Natural killer cell (primary cell): ENCODE measurements at regions not wholly inside any gene's neighbourhood (a gene's known extent, or its start where the extent isn't known, plus 50 kb on each side); places are given as distances from the start of the nearest gene placed in this dataset.

ENCODE experiments used
- ATAC-seq, 3 donors: fragments of 150-1000 bp in 2 of 3; fragments of 200-7000 bp in 1 of 3; cut with Tn5 transposase; 1 replicate in 1 of 3; 2 replicates in 2 of 3; pipeline ENCODE4 v1.10.0; 2021; ENCODE audit warnings: mild to moderate bottlenecking in 2 of 3, moderate library complexity in 2 of 3
- DNase-seq, 2 donors: peaks; one replicate each; pipeline versions ENCODE4 v3.0.0 to v3.0.0-alpha.2; 2013 to 2021; ENCODE audit warnings: mixed read lengths in 1 of 2
- H3K27ac ChIP-seq: one replicate; pipeline ENCODE4 v1.5.1; 2013; ENCODE audit warnings: mild to moderate bottlenecking, low read length
- H3K27me3 ChIP-seq: one replicate; pipeline ENCODE4 v1.6.1; 2013; ENCODE audit warnings: low read length; ENCODE audit not compliant: control insufficient read depth, insufficient read depth
- H3K36me3 ChIP-seq: one replicate; pipeline ENCODE4 v1.6.1; 2013; ENCODE audit warnings: low read length; ENCODE audit not compliant: control insufficient read depth, insufficient read depth
- H3K4me1 ChIP-seq: one replicate; pipeline ENCODE4 v1.6.1; 2013; ENCODE audit warnings: low read length; ENCODE audit not compliant: control insufficient read depth, insufficient read depth
- H3K4me3 ChIP-seq: one replicate; pipeline ENCODE4 v1.5.1; 2013; ENCODE audit warnings: low read length
- H3K9me3 ChIP-seq: one replicate; pipeline ENCODE4 v1.6.1; 2013; ENCODE audit warnings: low read length; ENCODE audit not compliant: control insufficient read depth, insufficient read depth
- H3K27ac Mint-ChIP-seq, 2 donors: one replicate each; pipeline ENCODE4 v1.8.0; 2022; ENCODE audit warnings: mild to moderate bottlenecking in 2 of 2, mixed read lengths in 2 of 2, moderate library complexity in 1 of 2
- H3K27me3 Mint-ChIP-seq, 2 donors: one replicate each; pipeline ENCODE4 v1.8.0; 2022; ENCODE audit warnings: low read depth in 2 of 2, mixed read lengths in 2 of 2
- H3K36me3 Mint-ChIP-seq: one replicate; pipeline ENCODE4 v1.8.0; 2022; ENCODE audit warnings: mixed read lengths
- H3K4me1 Mint-ChIP-seq, 2 donors: one replicate each; pipeline ENCODE4 v1.8.0; 2022; ENCODE audit warnings: mixed read lengths in 2 of 2
- H3K4me3 Mint-ChIP-seq: one replicate; pipeline ENCODE4 v1.8.0; 2022; ENCODE audit warnings: mild to moderate bottlenecking, moderate library complexity, mixed read lengths
- H3K9me3 Mint-ChIP-seq, 2 donors: one replicate each; pipeline ENCODE4 v1.8.0; 2022; ENCODE audit warnings: mixed read lengths in 2 of 2
- WGBS: methylation state at CpG from one replicate; pipeline ENCODE4 v1.1.7; 2013; ENCODE audit warnings: missing lambda C conversion rate; ENCODE audit not compliant: insufficient coverage; 5-methylcytosine and 5-hydroxymethylcytosine counted together
- intact Hi-C: fragments of 100-400 bp; cut with micrococcal nuclease; formaldehyde crosslinking; loops from one replicate; pipeline ENCODE4 v1.14.2; 2022
- TF ChIP-seq, protein P1 (sequence below): fragments of 200-600 bp; IDR thresholded peaks from one replicate; pipeline ENCODE4 v1.8.0; 2022; ENCODE audit warnings: antibody characterized with exemption

DNA sequence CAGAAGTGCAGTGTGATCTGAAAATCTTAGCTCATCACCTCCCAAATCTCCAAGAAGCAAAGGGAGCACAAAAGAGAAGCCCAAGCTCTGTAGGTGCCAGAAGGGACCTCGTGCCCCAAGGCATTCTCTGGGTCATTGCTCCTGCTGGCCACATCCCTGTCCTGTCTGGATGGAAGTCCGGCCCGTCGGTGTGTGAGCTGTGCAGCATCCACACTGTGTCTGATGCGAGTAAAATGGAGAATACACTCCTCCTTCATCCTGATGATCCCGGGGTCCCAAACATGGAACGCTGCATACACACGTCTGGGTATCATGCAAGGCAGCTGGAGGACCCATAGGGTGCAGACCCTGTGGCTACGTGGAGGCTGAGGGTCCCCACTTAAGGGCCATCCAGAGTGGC, 851.4 kb downstream of the GALR1 start:
- Mint-ChIP-seq H3K27ac (no peak overlapping the region), H3K4me1 (no peaks in the 10 kb centered on the region), H3K27me3 (no peaks in the 10 kb centered on the region), H3K4me3 (no peak overlapping the region), H3K36me3 (no peaks in the 10 kb centered on the region), H3K9me3 (peaks cover 0 to 2% of the 10 kb centered on the region in 2 donors)
- DNase-seq = no peak
- no peaks in the 10 kb centered on the region for H3K9me3 ChIP-seq
- H3K27ac ChIP-seq = no peak overlapping the region
- intact Hi-C loops = no loop called here
- TF ChIP-seq, protein P1, sequence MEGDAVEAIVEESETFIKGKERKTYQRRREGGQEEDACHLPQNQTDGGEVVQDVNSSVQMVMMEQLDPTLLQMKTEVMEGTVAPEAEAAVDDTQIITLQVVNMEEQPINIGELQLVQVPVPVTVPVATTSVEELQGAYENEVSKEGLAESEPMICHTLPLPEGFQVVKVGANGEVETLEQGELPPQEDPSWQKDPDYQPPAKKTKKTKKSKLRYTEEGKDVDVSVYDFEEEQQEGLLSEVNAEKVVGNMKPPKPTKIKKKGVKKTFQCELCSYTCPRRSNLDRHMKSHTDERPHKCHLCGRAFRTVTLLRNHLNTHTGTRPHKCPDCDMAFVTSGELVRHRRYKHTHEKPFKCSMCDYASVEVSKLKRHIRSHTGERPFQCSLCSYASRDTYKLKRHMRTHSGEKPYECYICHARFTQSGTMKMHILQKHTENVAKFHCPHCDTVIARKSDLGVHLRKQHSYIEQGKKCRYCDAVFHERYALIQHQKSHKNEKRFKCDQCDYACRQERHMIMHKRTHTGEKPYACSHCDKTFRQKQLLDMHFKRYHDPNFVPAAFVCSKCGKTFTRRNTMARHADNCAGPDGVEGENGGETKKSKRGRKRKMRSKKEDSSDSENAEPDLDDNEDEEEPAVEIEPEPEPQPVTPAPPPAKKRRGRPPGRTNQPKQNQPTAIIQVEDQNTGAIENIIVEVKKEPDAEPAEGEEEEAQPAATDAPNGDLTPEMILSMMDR = no peak
- no peaks in the 10 kb centered on the region for H3K4me1 ChIP-seq
- no peak for ATAC-seq
- H3K27me3 ChIP-seq = no peaks in the 10 kb centered on the region
- no peak overlapping the region for H3K4me3 ChIP-seq
- no peaks in the 10 kb centered on the region for H3K36me3 ChIP-seq
- WGBS = 86% methylated on average over 9 of the region's 9 CpGs

DNA sequence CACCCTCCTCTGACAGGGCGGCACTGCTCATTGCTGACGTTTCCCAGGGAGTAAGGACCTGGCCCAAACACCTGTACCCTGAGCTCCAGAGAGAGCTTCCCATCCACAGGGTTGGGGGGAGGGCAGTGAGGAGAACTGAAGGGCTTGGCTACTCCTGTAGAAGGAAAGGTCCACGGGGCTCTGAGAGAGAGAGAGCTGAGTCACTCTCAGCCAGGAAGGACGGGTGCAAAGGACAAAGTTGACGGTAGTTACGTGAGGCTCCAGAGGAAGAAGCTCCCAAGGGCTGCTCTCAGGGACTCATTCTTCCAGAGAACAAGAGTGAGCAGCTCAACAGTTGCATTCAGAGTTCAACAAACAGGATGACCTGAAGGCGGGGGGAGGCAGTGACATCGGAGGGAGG, 852.5 kb downstream of the GALR1 start:
- no peak for DNase-seq
- no peaks in the 10 kb centered on the region for H3K4me1 ChIP-seq
- no peak for ATAC-seq
- Mint-ChIP-seq H3K27ac (no peak overlapping the region), H3K4me3 (no peak overlapping the region), H3K27me3 (no peaks in the 10 kb centered on the region), H3K9me3 (peaks cover 0 to under 1% of the 10 kb centered on the region in 2 donors), H3K4me1 (no peaks in the 10 kb centered on the region), H3K36me3 (no peaks in the 10 kb centered on the region)
- H3K36me3 ChIP-seq = no peaks in the 10 kb centered on the region
- H3K9me3 ChIP-seq = no peaks in the 10 kb centered on the region
- TF ChIP-seq, protein P1 = no peak
- no peak overlapping the region for H3K27ac ChIP-seq
- intact Hi-C loops = no loop called here
- 84% methylated on average over 7 of the region's 8 CpGs for WGBS
- no peaks in the 10 kb centered on the region for H3K27me3 ChIP-seq
- H3K4me3 ChIP-seq = no peak overlapping the region

DNA sequence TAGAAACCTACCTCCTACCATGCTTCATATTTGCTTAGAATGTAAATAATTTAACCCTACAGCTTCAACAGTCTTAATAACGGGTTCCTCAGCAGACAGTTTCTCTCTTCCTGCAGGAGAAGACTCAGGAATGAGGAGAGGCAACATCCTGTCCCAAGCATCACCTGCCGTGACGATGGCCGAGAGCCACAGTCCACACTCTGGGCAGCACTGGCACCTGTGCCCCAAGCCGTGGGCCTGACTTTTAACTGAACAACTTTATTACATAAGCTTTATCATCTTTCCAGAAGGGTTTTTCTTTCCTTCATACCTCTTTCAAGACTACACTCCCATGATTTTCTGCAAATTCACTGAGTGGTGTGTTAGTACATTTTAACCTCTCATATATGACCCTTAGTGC, 856.0 kb downstream of the GALR1 start:
- DNase-seq = no peak
- Histone ChIP-seq H3K27ac (no peak overlapping the region), H3K36me3 (no peaks in the 10 kb centered on the region), H3K4me1 (no peaks in the 10 kb centered on the region), H3K4me3 (no peak overlapping the region), H3K27me3 (no peaks in the 10 kb centered on the region), H3K9me3 (no peaks in the 10 kb centered on the region)
- H3K4me1 Mint-ChIP-seq = no peaks in the 10 kb centered on the region
- no peak overlapping the region for H3K27ac Mint-ChIP-seq
- no peak for ATAC-seq
- WGBS = 87% methylated on average over 5 of the region's 5 CpGs
- no peaks in the 10 kb centered on the region for H3K36me3 Mint-ChIP-seq
- TF ChIP-seq, protein P1 = no peak
- H3K9me3 Mint-ChIP-seq = no peaks in the 10 kb centered on the region
- H3K27me3 Mint-ChIP-seq = no peaks in the 10 kb centered on the region
- H3K4me3 Mint-ChIP-seq = no peak overlapping the region
- intact Hi-C loops = no loop called here

DNA sequence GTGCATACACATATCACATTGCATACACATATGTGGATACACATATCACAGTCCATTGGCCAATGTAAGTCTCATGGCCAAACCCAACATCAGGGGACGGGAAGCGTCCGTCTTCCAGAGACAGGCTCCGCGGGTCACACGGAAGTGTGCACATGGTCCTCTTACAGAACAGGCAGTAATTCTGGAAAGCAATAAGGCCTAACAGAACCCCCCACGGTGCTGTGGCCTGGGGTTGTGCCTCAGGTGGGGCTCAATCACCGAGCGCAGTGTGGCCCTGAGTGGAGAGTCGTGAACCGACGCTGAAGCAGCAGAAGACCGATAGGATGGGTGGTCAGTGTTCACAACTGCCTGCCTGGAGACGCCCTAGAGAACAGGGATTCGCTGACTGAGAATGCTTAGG, 857.3 kb downstream of the GALR1 start:
- Mint-ChIP-seq H3K27me3 (no peaks in the 10 kb centered on the region), H3K36me3 (no peaks in the 10 kb centered on the region), H3K4me3 (no peak overlapping the region), H3K4me1 (no peaks in the 10 kb centered on the region), H3K27ac (no peak overlapping the region), H3K9me3 (no peaks in the 10 kb centered on the region)
- no peak overlapping the region for H3K4me3 ChIP-seq
- no peaks in the 10 kb centered on the region for H3K4me1 ChIP-seq
- intact Hi-C loops = no loop called here
- DNase-seq (no peak), ATAC-seq (no peak)
- no peaks in the 10 kb centered on the region for H3K27me3 ChIP-seq
- H3K9me3 ChIP-seq = no peaks in the 10 kb centered on the region
- no peaks in the 10 kb centered on the region for H3K36me3 ChIP-seq
- WGBS = 93% methylated on average over 15 of the region's 15 CpGs
- H3K27ac ChIP-seq = no peak overlapping the region
- TF ChIP-seq, protein P1 = no peak
